Stomach (tissue), 8 donors: ENCODE measurements at regions not wholly inside any gene's neighbourhood (a gene's known extent, or its start where the extent isn't known, plus 50 kb on each side); places are given as distances from the start of the nearest gene placed in this dataset.

ENCODE experiments used
- DNase-seq, 2 donors: peaks; one replicate each; pipeline versions ENCODE4 v3.0.0 to v3.0.0-alpha.2; 2013 to 2019
- H3K27ac ChIP-seq, 5 donors: fragments of 200-600 bp in 4 of 5; sonication (generic) in 4 of 5; one replicate each; pipeline ENCODE4 v1.5.1; 2013 to 2019; ENCODE audit warnings: mild to moderate bottlenecking in 1 of 5, moderate library complexity in 1 of 5
- H3K27me3 ChIP-seq, 3 donors: fragments of 200-600 bp; sonication (generic); one replicate each; pipeline ENCODE4 v1.5.1; 2017 to 2019; ENCODE audit warnings: mixed run types in 1 of 3
- H3K36me3 ChIP-seq, 4 donors: fragments of 200-600 bp; sonication (generic); 1 replicate in 3 of 4; 2 replicates in 1 of 4; pipeline ENCODE4 v1.5.1; 2016 to 2019
- H3K4me1 ChIP-seq, 4 donors: fragments of 200-600 bp; sonication (generic); one replicate each; pipeline ENCODE4 v1.5.1; 2016 to 2019
- H3K4me3 ChIP-seq, 4 donors: fragments of 200-600 bp; sonication (generic) in 3 of 4; one replicate each; pipeline ENCODE4 v1.5.1; 2016 to 2019; ENCODE audit warnings: mild to moderate bottlenecking in 1 of 4
- H3K9me3 ChIP-seq, 4 donors: fragments of 200-600 bp; sonication (generic); one replicate each; pipeline ENCODE4 v1.5.1; 2016 to 2019
- CTCF ChIP-seq, 7 experiments: fragments of 450-650 bp in 4 of 7; fragments of 200-600 bp in 3 of 7; sonication (generic) in 3 of 7; IDR thresholded peaks; one replicate each; pipeline ENCODE4 v1.5.1; 2016 to 2019; ENCODE audit warnings: antibody characterized with exemption in 7 of 7, control low read depth in 2 of 7, mild to moderate bottlenecking in 1 of 7
- EP300 ChIP-seq: sonication (generic); formaldehyde crosslinking; IDR thresholded peaks from one replicate; pipeline ENCODE4 v1.6.1; 2017; ENCODE audit warnings: antibody characterized with exemption
- POLR2A ChIP-seq, 4 donors: fragments of 450-650 bp; IDR thresholded peaks; one replicate each; pipeline ENCODE4 v1.6.1; 2016; ENCODE audit warnings: antibody characterized with exemption in 4 of 4, control low read depth in 2 of 4, mild to moderate bottlenecking in 1 of 4, moderate library complexity in 1 of 4
- POLR2AphosphoS5 ChIP-seq, 3 donors: sonication (generic); formaldehyde crosslinking; IDR thresholded peaks; one replicate each; pipeline ENCODE4 v1.6.1; 2016; ENCODE audit warnings: antibody characterized with exemption in 3 of 3
- WGBS, 5 donors: extraction: QIAGEN DNeasy Blood & Tissue Kit in 3 of 5; methylation state at CpG; one replicate each; pipeline versions ENCODE4 v1.1.5 to v1.1.7; 2013 to 2018; 5-methylcytosine and 5-hydroxymethylcytosine counted together
- intact Hi-C: fragments of 100-400 bp; cut with DNase I; formaldehyde crosslinking; loops from one replicate; pipeline ENCODE4 v1.15.1; 2023; ENCODE audit warnings: low total_unique reads
- donor health status: healthy with polysubstance abuse.
- donor health status: Bipolar disorder and iron deficiency.
- donor health status: healthy.

- Histone ChIP-seq H3K9me3 (no peaks in the 10 kb centered on the region), H3K27me3 (no peaks in the 10 kb centered on the region), H3K27ac (no peak overlapping the region), H3K36me3 (no peaks in the 10 kb centered on the region), H3K4me1 (no peaks in the 10 kb centered on the region), H3K4me3 (no peak overlapping the region)
- no peak for TF ChIP-seq EP300
- TF ChIP-seq CTCF (IDR thresholded peaks at IDR 0.05), result no peak
- no peak for TF ChIP-seq POLR2A (IDR thresholded peaks at IDR 0.05)
- TF ChIP-seq POLR2AphosphoS5 (IDR thresholded peaks at IDR 0.05), result no peak
- intact Hi-C loops, result no loop called here
- WGBS, 5 donors, result 78 to 100% (median 96%) methylated on average over 1 of the region's 1 CpG
- no peak for DNase-seq
These were observed 109.6 kb upstream of the CHORDC1 start for GRCh38 chr11:90332415-90332814.

GRCh38 chr11:90330632-90331031, 107.8 kb upstream of the CHORDC1 start:
- intact Hi-C loops, result no loop called here
- WGBS, 5 donors, result 71 to 91% (median 90%) methylated on average over 2 of the region's 2 CpGs
- Histone ChIP-seq H3K4me1 (no peaks in the 10 kb centered on the region), H3K4me3 (no peak overlapping the region), H3K27me3 (no peaks in the 10 kb centered on the region), H3K27ac (no peak overlapping the region), H3K9me3 (no peaks in the 10 kb centered on the region), H3K36me3 (no peaks in the 10 kb centered on the region)
- TF ChIP-seq EP300 (no peak), CTCF (IDR thresholded peaks at IDR 0.05) (no peak), POLR2AphosphoS5 (IDR thresholded peaks at IDR 0.05) (no peak), POLR2A (IDR thresholded peaks at IDR 0.05) (no peak)
- DNase-seq, result no peak

- H3K36me3 ChIP-seq, result no peaks in the 10 kb centered on the region
- WGBS, 5 donors, result 56 to 90% (median 71%) methylated on average over 1 of the region's 1 CpG
- TF ChIP-seq EP300, result no peak
- no peak for TF ChIP-seq CTCF (IDR thresholded peaks at IDR 0.05)
- no peak for TF ChIP-seq POLR2AphosphoS5 (IDR thresholded peaks at IDR 0.05)
- TF ChIP-seq POLR2A (IDR thresholded peaks at IDR 0.05), result no peak
These were observed 106.2 kb upstream of the CHORDC1 start for GRCh38 chr11:90329043-90329442.

GRCh38 chr11:90326647-90327046, 103.8 kb upstream of the CHORDC1 start:
- no peaks in the 10 kb centered on the region for H3K36me3 ChIP-seq
- H3K27ac ChIP-seq, result no peak overlapping the region
- DNase-seq, result no peak
- H3K4me1 ChIP-seq, result no peaks in the 10 kb centered on the region
- WGBS, 5 donors, result 34 to 51% (median 37%) methylated on average over 2 of the region's 2 CpGs
- intact Hi-C loops, result no loop called here
- H3K27me3 ChIP-seq, result no peaks in the 10 kb centered on the region
- H3K9me3 ChIP-seq, result no peaks in the 10 kb centered on the region
- no peak overlapping the region for H3K4me3 ChIP-seq
- no peak for TF ChIP-seq POLR2AphosphoS5 (IDR thresholded peaks at IDR 0.05)
- no peak for TF ChIP-seq EP300
- no peak for TF ChIP-seq POLR2A (IDR thresholded peaks at IDR 0.05)
- no peak for TF ChIP-seq CTCF (IDR thresholded peaks at IDR 0.05)

More at GRCh38 chr11:90329043-90329442, 106.2 kb upstream of the CHORDC1 start:
- no peaks in the 10 kb centered on the region for H3K9me3 ChIP-seq
- no peaks in the 10 kb centered on the region for H3K4me1 ChIP-seq
- H3K27me3 ChIP-seq, result no peaks in the 10 kb centered on the region
- H3K27ac ChIP-seq, result no peak overlapping the region
- no peak overlapping the region for H3K4me3 ChIP-seq
- DNase-seq, result no peak
- intact Hi-C loops, result no loop called here
